Ureter (tissue), 1 donor: ENCODE measurements at regions not wholly inside any gene's neighbourhood (a gene's known extent, or its start where the extent isn't known, plus 50 kb on each side); places are given as distances from the start of the nearest gene placed in this dataset.

Experiments used
- DNase-seq: peaks from one replicate; pipeline ENCODE4 v3.0.0-alpha.2; 2020; ENCODE audit warnings: low spot score
- donor health status: DM: yes; HTN: yes; CAD: no.

- no peak for DNase-seq
These were observed 111.7 kb downstream of the DUSP10 start for GRCh38 chr1:221630236-221630635.

- no peak for DNase-seq
These were observed 110.3 kb downstream of the DUSP10 start for GRCh38 chr1:221631556-221631955.

GRCh38 chr1:221632072-221632471, 109.8 kb downstream of the DUSP10 start:
- no peak for DNase-seq

- DNase-seq, result no peak
These were observed 108.0 kb downstream of the DUSP10 start for GRCh38 chr1:221633841-221634409.

GRCh38 chr1:221634606-221635005, 107.3 kb downstream of the DUSP10 start:
- no peak for DNase-seq

- DNase-seq, result no peak
These were observed 106.6 kb downstream of the DUSP10 start for GRCh38 chr1:221635305-221635704.

GRCh38 chr1:221636096-221636495, 105.8 kb downstream of the DUSP10 start:
- no peak for DNase-seq

GRCh38 chr1:221636967-221637366, 104.9 kb downstream of the DUSP10 start:
- no peak for DNase-seq

- DNase-seq, result no peak
These were observed 104.2 kb downstream of the DUSP10 start for GRCh38 chr1:221637641-221638041.

- no peak for DNase-seq
These were observed 103.3 kb downstream of the DUSP10 start for GRCh38 chr1:221638595-221638994.

GRCh38 chr1:221641811-221642210, 100.1 kb downstream of the DUSP10 start:
- no peak for DNase-seq

- DNase-seq, result no peak
These were observed 98.3 kb downstream of the DUSP10 start for GRCh38 chr1:221643404-221644144.

GRCh38 chr1:221644145-221644448, 97.8 kb downstream of the DUSP10 start:
- no peak for DNase-seq

- DNase-seq, result no peak
These were observed 97.1 kb downstream of the DUSP10 start for GRCh38 chr1:221644663-221645258.

- no peak for DNase-seq
These were observed 93.7 kb downstream of the DUSP10 start for GRCh38 chr1:221648201-221648600.
